HG02798 (cell line): ENCODE measurements at regions not wholly inside any gene's neighbourhood (a gene's known extent, or its start where the extent isn't known, plus 50 kb on each side); places are given as distances from the start of the nearest gene placed in this dataset.

ENCODE experiments used
- ATAC-seq: cut with Tn5 transposase; IDR thresholded peaks from one replicate; pipeline ENCODE4 v1.9.1; 2021; ENCODE audit warnings: mild to moderate bottlenecking; ENCODE audit not compliant: unreplicated experiment, poor library complexity

DNA sequence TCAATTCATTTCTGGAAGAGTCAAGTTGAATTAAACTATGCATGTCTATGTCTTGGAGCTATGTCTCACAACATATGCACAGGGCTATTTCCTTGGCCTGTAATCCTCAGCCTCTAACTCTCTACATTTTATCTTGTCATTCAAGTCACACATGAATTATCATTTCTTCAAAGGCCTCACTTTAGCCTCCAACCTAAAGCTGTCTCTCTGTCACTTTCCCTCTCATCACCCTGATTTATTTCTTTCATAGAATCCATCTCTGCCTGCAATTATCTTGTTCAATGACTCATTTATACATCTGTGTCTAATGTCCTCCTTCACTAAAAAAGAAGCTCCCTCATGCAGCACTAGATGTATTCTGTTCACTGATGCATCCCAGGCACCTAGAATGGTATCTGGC is 614.2 kb upstream of the REG3G start:
- ATAC-seq: no peak

DNA sequence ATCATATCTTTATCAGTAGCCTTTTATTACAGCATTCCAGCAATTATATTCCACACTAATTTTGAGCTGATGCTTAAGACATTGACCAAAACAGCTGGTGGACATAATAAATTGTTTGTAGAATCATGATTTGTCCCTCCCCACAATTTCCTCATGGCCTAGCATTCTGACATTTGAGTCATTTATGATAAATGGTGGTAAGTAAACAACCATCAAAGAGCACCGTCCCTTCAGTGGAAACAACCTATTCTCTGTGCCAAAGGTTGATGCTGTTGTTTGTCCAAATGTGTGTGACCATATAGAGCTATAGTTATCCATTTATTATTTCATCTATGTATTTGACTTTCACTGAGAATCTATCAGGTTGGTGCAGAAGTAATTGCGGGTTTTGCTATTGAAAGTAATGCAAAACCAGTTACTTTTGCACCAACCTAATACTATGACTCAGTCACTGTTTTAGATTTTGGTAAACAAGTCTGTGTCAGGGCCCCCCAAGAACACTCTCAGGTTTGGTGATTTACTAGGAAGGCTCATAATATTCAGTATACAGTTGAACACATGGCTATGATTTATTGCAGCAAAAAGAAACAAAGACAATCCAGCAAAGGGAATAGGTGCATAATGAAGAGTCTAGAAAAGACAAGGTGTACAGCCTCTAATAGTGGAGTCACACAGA is 608.7 kb upstream of the REG3G start:
- no peak for ATAC-seq

DNA sequence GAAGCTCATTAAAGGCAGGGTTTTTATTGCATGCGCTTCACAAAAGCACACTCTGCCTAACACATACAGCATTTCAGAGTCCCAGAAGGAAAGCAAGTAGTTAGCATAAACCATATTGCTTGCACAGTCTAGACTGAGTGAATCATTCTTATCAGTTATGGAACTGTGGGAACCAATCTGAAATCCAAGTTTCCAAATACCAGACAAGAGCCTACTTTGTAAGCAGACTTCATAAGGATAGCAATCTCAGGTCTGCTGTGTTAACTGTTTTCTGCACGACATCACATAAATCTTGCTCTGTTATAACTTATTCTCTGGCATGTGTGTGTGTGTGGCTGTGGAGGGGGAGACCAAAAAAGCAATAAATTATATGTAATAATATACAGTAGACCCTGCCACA is 608.1 kb upstream of the REG3G start:
- ATAC-seq: no peak

DNA sequence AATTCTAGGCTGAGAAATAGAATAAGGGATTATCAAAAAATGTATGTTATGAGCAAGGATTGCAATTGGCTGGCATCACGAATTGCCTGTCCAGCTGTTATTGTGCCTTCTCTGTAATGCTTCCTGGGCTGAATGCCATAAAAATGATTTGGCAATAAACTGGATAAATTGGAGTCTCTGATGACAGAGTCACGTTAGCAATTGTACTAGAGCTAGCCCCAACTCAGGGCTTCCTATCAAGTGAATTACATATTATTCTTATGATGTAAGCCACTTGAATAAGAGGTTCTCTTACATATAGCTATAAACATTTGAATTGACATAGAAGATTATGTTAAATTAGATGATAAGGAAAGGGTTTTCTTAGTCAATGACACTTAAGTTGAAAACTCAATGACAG is 607.5 kb upstream of the REG3G start:
- no peak for ATAC-seq

DNA sequence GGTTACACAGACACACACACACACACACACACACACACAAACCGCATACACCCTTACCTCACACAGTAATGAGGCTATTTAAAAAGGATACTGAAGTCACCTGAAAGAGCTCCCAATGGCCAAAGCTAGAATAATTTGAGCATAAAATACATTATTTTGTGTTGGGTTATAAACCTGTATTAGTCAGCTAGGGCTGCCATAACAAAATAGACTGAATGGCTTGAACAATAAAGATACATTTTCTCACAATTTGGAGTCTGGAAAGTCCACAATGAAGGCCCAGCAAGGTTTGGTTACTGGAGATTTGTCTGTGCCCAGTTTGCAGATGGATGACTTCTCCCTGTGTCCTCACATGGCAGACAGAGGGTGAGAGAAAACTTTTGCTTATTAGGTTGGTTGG is 605.4 kb upstream of the REG3G start:
- no peak for ATAC-seq

GRCh38 chr2:78423631-78424030 is 601.9 kb upstream of the REG3G start:
- no peak for ATAC-seq

- no peak for ATAC-seq
These were observed 598.3 kb upstream of the REG3G start for GRCh38 chr2:78427170-78427569.

GRCh38 chr2:78431241-78431640 is 594.3 kb upstream of the REG3G start:
- ATAC-seq: no peak

GRCh38 chr2:78439122-78439521 is 586.4 kb upstream of the REG3G start:
- no peak for ATAC-seq

- ATAC-seq: no peak
These were observed 569.9 kb upstream of the REG3G start for GRCh38 chr2:78455586-78455985.

GRCh38 chr2:78457269-78457668 is 568.2 kb upstream of the REG3G start:
- no peak for ATAC-seq

DNA sequence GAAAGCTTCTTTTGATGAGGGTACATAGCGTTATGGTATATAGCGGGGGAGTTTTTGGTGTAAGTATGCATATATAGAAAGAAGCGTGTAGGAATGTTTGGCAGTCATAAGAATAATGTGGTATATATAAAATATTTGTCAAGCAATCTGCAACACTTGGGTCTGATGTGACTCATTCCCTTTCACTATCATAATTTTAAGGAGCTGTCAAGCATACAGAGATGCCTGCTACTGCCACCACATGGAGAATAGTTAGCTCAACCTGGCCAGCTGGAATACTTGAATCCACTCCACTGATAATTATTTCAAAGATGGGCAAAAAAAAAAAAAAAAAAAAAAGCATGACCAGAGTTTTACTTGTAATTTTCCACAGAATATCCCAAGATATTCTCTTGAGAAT is 559.8 kb upstream of the REG3G start:
- no peak for ATAC-seq

DNA sequence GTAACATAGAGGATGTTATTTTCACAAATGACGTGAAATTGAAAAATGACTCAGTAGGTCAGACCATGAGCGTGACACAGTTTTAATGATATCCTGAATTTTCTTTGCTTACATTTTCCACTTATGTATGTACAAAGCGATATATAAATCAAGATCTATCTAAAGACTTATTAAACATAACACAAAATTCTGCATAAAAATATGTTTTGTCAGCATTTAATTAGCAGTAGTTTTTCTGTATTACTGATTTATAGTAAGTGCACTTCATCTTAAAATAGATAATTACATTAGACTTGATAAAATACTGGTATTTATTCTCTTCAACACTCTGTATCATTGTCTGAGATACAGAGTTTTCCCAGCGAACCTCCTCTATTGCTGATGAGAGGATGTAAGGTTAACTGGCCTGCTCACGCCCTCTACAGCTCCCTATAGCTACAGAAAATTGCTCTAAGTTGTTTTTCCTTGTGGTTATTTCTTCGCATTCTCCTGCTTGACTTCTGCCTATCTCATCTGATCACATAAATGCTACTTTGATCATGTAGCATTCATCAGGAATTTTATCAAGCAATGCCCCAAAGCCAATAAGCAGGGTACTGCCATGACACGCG is 548.8 kb upstream of the REG3G start:
- ATAC-seq: no peak

DNA sequence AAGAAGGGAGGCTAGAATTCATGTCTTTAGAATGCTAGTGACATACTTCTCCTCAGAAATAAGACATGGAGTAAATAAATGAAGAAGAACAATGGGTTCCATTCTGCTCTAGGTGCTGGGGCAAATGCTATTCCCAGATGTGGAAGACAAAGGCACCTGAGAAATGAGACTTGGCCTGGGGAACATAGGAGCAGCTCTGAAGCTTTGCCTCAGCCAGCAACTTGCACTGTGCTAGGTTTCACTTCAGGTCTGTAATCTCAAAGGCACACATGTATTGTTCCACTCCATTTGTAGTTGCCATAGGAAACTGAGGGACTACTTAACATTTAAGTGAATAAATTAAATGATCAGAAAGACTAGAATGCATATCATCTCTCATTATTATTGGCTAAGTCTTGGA is 538.9 kb upstream of the REG3G start:
- no peak for ATAC-seq

- ATAC-seq: no peak
These were observed 527.4 kb upstream of the REG3G start for GRCh38 chr2:78498125-78498524.

- no peak for ATAC-seq
These were observed 519.2 kb upstream of the REG3G start for GRCh38 chr2:78506301-78506700.

GRCh38 chr2:78521938-78522337 is 503.6 kb upstream of the REG3G start:
- ATAC-seq: no peak

DNA sequence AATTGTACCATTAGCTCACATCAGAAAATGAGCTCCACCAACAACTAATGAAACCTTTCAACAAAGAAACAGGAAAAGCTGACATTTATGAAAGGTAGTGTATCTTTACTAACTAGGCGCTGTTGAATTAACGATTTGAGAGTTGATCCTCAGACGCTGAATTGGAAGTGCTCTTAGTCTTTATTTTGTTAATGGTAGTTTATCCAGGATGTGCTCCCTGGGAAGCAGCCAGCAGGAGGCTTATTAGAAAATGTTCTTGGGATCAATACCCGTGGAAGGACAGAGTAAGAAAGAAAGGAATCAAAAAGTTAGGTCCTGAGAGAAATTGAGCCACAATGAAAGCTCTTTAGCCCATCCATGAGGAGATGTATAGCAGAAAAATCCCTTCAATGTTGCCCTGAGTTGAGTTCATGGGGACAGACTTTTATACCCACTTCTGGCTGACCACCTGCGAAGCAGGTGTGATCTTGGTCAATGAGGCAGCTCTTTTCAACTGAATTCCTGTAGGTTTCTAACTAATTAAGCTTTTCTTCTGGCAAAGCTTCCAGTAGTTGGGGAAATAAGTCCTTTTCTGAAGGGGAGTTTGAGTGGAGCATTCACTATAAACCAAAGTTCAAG is 492.6 kb upstream of the REG3G start:
- ATAC-seq: no peak

- ATAC-seq: no peak
These were observed 490.1 kb upstream of the REG3G start for GRCh38 chr2:78535395-78535794.

GRCh38 chr2:78538322-78538721 is 487.2 kb upstream of the REG3G start:
- ATAC-seq: no peak

- ATAC-seq: no peak
These were observed 485.2 kb upstream of the REG3G start for GRCh38 chr2:78540255-78540654.

DNA sequence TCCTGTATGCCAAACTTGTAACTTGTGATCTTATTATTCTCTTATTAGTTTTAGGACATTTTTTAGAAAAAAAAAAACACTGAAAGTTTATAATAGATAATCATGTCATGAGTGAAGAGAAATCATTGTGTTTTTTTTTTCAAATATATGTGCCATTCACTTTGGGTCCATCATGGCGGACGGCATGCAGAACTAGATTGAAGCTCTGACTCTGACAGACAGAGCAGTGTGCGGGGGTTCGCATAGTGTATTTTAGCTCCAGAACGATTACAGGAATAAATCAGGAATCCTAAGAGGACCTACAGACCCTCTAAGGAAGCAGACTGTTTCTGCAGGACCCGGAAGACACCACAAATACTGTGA is 484.4 kb upstream of the REG3G start:
- no peak for ATAC-seq
